HEK293 (cell line): ENCODE measurements at regions not wholly inside any gene's neighbourhood (a gene's known extent, or its start where the extent isn't known, plus 50 kb on each side); places are given as distances from the start of the nearest gene placed in this dataset.

ENCODE experiments used
- CTCF ChIA-PET: fragments of 350-600 bp; formaldehyde crosslinking; extraction: SDS; loops from one replicate; lab custom pipeline; 2021; ENCODE audit warnings: antibody characterized with exemption; lab: Yijun Ruan, JAX
- POLR2A ChIA-PET: fragments of 300-600 bp; formaldehyde crosslinking; extraction: SDS; loops from one replicate; lab custom pipeline; 2020; ENCODE audit warnings: antibody characterized with exemption, inconsistent platforms; lab: Yijun Ruan, JAX
- H3K27ac ChIP-seq: fragments of 200-500 bp; sonication (Bioruptor generic); 2 replicates; pipeline ENCODE4 v1.5.1; 2014; ENCODE audit warnings: low read depth, low read length, control low read depth, inconsistent platforms; ENCODE audit errors: extremely low read depth
- H3K36me3 ChIP-seq, 2 experiments: fragments of 200-500 bp in 1 of 2; sonication (Bioruptor generic) in 1 of 2; 1 replicate in 1 of 2; 2 replicates in 1 of 2; pipeline ENCODE4 v1.5.1; 2014 to 2017; ENCODE audit warnings: inconsistent platforms in 2 of 2, low read length in 2 of 2; ENCODE audit not compliant: control insufficient read depth in 2 of 2, insufficient read depth in 1 of 2
- H3K4me1 ChIP-seq: fragments of 200-500 bp; sonication (Bioruptor generic); 2 replicates; pipeline ENCODE4 v1.5.1; 2014; ENCODE audit warnings: mild to moderate bottlenecking, low read length, inconsistent platforms; ENCODE audit not compliant: control insufficient read depth, insufficient read depth
- H3K4me3 ChIP-seq: 2 replicates; pipeline ENCODE4 v1.5.1; 2011; ENCODE audit warnings: low read depth, mild to moderate bottlenecking, control low read depth, low read length, moderate library complexity
- H3K9me3 ChIP-seq: fragments of 200-500 bp; sonication (Bioruptor generic); 2 replicates; pipeline ENCODE4 v1.5.1; 2014; ENCODE audit warnings: low read depth, low read length, inconsistent platforms; ENCODE audit not compliant: control insufficient read depth, insufficient read depth
- KLF9 ChIP-seq: fragments of 450-650 bp; formaldehyde crosslinking; IDR thresholded peaks from 2 replicates; pipeline ENCODE4 v1.5.1; 2016; ENCODE audit warnings: missing biosample characterization, missing genetic modification characterization, low read depth
- MEIS1 ChIP-seq: sonication (generic); formaldehyde crosslinking; IDR thresholded peaks from 2 replicates; pipeline ENCODE4 v1.8.1; 2022; ENCODE audit warnings: missing genetic modification reagents, mild to moderate bottlenecking, borderline replicate concordance
- SALL2 ChIP-seq: fragments of 450-650 bp; formaldehyde crosslinking; IDR thresholded peaks from 2 replicates; pipeline ENCODE4 v1.5.0; 2017; ENCODE audit warnings: missing biosample characterization, mild to moderate bottlenecking, missing genetic modification characterization, borderline replicate concordance
- ZFP37 ChIP-seq: fragments of 450-650 bp; formaldehyde crosslinking; IDR thresholded peaks from 2 replicates; pipeline ENCODE4 v1.5.1; 2016; ENCODE audit warnings: missing biosample characterization, missing genetic modification characterization
- ZNF112 ChIP-seq: fragments of 450-650 bp; formaldehyde crosslinking; IDR thresholded peaks from 2 replicates; pipeline ENCODE4 v1.5.0; 2017; ENCODE audit warnings: missing biosample characterization, missing genetic modification characterization
- ZNF23 ChIP-seq: fragments of 450-650 bp; formaldehyde crosslinking; IDR thresholded peaks from 2 replicates; pipeline ENCODE4 v1.5.1; 2016; ENCODE audit warnings: missing biosample characterization, missing genetic modification characterization, borderline replicate concordance
- ZNF280D ChIP-seq: fragments of 450-650 bp; formaldehyde crosslinking; IDR thresholded peaks from 2 replicates; pipeline ENCODE4 v1.5.1; 2016; ENCODE audit warnings: missing biosample characterization, missing genetic modification characterization
- ZNF596 ChIP-seq: fragments of 450-650 bp; IDR thresholded peaks from 2 replicates; pipeline ENCODE4 v1.5.0; 2018; ENCODE audit warnings: missing biosample characterization, mild to moderate bottlenecking, missing genetic modification characterization, moderate library complexity
- ZNF623 ChIP-seq: fragments of 450-650 bp; formaldehyde crosslinking; IDR thresholded peaks from 2 replicates; pipeline ENCODE4 v1.5.1; 2016; ENCODE audit warnings: missing biosample characterization, missing genetic modification characterization
- ZNF626 ChIP-seq: fragments of 450-650 bp; sonication (Bioruptor Pico); formaldehyde crosslinking; IDR thresholded peaks from 2 replicates; pipeline ENCODE4 v1.5.1; 2018; ENCODE audit warnings: missing biosample characterization, missing genetic modification characterization, inconsistent platforms
- ZNF677 ChIP-seq: fragments of 450-650 bp; IDR thresholded peaks from 2 replicates; pipeline ENCODE4 v1.5.0; 2018; ENCODE audit warnings: missing biosample characterization, mild to moderate bottlenecking, missing genetic modification characterization, moderate library complexity
- ZNF701 ChIP-seq: fragments of 450-650 bp; formaldehyde crosslinking; IDR thresholded peaks from 2 replicates; pipeline ENCODE4 v1.5.1; 2016; ENCODE audit warnings: missing biosample characterization, missing genetic modification characterization
- TF ChIP-seq, protein P1 (sequence below): fragments of 450-650 bp; formaldehyde crosslinking; IDR thresholded peaks from 2 replicates; pipeline ENCODE4 v1.5.1; 2016; ENCODE audit warnings: missing biosample characterization, missing genetic modification characterization, borderline replicate concordance
- TF ChIP-seq, protein P2 (sequence below): fragments of 450-650 bp; formaldehyde crosslinking; IDR thresholded peaks from 2 replicates; pipeline ENCODE4 v1.5.1; 2016; ENCODE audit warnings: missing biosample characterization, missing genetic modification characterization, borderline replicate concordance
- TF ChIP-seq, protein P3 (sequence below): fragments of 450-650 bp; formaldehyde crosslinking; IDR thresholded peaks from 2 replicates; pipeline ENCODE4 v1.5.1; 2016; ENCODE audit warnings: missing biosample characterization, missing genetic modification characterization
- TF ChIP-seq, protein P4 (sequence below): fragments of 450-650 bp; formaldehyde crosslinking; IDR thresholded peaks from 2 replicates; pipeline ENCODE4 v1.5.1; 2016; ENCODE audit warnings: missing biosample characterization, missing genetic modification characterization

DNA sequence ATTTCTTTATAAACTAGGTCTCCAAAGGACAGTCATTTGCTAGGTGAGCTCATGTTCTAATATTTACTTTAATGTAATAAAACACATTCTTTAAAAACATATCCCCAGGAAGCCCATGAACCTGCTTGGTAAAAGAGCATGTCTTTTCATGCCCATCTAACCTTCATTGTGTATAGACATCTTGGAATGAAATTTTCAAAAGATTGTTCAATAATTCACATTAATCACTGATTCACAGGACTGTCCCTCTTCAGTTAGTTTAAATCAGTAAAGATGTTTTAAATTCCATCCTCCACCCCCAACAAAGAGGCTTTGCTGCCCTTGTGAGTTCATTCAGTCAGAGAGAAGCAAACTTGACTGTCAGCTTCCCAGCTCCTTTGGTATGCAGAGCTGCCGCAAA lies 633.4 kb upstream of the CELF4 start:
- no peak overlapping the region for H3K27ac ChIP-seq
- TF ChIP-seq, protein P1, sequence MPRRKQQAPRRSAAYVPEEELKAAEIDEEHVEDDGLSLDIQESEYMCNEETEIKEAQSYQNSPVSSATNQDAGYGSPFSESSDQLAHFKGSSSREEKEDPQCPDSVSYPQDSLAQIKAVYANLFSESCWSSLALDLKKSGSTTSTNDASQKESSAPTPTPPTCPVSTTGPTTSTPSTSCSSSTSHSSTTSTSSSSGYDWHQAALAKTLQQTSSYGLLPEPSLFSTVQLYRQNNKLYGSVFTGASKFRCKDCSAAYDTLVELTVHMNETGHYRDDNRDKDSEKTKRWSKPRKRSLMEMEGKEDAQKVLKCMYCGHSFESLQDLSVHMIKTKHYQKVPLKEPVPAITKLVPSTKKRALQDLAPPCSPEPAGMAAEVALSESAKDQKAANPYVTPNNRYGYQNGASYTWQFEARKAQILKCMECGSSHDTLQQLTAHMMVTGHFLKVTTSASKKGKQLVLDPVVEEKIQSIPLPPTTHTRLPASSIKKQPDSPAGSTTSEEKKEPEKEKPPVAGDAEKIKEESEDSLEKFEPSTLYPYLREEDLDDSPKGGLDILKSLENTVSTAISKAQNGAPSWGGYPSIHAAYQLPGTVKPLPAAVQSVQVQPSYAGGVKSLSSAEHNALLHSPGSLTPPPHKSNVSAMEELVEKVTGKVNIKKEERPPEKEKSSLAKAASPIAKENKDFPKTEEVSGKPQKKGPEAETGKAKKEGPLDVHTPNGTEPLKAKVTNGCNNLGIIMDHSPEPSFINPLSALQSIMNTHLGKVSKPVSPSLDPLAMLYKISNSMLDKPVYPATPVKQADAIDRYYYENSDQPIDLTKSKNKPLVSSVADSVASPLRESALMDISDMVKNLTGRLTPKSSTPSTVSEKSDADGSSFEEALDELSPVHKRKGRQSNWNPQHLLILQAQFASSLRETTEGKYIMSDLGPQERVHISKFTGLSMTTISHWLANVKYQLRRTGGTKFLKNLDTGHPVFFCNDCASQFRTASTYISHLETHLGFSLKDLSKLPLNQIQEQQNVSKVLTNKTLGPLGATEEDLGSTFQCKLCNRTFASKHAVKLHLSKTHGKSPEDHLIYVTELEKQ (tag by site-specific recombination), result no peak
- TF ChIP-seq ZNF623 (tag by site-specific recombination) (no peak), ZNF626 (tag by site-specific recombination) (no peak), ZFP37 (tag by site-specific recombination) (no peak), ZNF596 (tag by site-specific recombination) (no peak), SALL2 (tag by site-specific recombination) (no peak), ZNF701 (tag by site-specific recombination) (no peak), ZNF677 (no peak), ZNF112 (tag by site-specific recombination) (no peak), MEIS1 (CRISPR knock-in tag) (no peak), KLF9 (no peak), ZNF23 (tag by site-specific recombination) (no peak), ZNF280D (tag by site-specific recombination) (no peak)
- TF ChIP-seq, protein P2, sequence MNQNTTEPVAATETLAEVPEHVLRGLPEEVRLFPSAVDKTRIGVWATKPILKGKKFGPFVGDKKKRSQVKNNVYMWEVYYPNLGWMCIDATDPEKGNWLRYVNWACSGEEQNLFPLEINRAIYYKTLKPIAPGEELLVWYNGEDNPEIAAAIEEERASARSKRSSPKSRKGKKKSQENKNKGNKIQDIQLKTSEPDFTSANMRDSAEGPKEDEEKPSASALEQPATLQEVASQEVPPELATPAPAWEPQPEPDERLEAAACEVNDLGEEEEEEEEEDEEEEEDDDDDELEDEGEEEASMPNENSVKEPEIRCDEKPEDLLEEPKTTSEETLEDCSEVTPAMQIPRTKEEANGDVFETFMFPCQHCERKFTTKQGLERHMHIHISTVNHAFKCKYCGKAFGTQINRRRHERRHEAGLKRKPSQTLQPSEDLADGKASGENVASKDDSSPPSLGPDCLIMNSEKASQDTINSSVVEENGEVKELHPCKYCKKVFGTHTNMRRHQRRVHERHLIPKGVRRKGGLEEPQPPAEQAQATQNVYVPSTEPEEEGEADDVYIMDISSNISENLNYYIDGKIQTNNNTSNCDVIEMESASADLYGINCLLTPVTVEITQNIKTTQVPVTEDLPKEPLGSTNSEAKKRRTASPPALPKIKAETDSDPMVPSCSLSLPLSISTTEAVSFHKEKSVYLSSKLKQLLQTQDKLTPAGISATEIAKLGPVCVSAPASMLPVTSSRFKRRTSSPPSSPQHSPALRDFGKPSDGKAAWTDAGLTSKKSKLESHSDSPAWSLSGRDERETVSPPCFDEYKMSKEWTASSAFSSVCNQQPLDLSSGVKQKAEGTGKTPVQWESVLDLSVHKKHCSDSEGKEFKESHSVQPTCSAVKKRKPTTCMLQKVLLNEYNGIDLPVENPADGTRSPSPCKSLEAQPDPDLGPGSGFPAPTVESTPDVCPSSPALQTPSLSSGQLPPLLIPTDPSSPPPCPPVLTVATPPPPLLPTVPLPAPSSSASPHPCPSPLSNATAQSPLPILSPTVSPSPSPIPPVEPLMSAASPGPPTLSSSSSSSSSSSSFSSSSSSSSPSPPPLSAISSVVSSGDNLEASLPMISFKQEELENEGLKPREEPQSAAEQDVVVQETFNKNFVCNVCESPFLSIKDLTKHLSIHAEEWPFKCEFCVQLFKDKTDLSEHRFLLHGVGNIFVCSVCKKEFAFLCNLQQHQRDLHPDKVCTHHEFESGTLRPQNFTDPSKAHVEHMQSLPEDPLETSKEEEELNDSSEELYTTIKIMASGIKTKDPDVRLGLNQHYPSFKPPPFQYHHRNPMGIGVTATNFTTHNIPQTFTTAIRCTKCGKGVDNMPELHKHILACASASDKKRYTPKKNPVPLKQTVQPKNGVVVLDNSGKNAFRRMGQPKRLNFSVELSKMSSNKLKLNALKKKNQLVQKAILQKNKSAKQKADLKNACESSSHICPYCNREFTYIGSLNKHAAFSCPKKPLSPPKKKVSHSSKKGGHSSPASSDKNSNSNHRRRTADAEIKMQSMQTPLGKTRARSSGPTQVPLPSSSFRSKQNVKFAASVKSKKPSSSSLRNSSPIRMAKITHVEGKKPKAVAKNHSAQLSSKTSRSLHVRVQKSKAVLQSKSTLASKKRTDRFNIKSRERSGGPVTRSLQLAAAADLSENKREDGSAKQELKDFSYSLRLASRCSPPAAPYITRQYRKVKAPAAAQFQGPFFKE (tag by site-specific recombination), result no peak
- TF ChIP-seq, protein P3, sequence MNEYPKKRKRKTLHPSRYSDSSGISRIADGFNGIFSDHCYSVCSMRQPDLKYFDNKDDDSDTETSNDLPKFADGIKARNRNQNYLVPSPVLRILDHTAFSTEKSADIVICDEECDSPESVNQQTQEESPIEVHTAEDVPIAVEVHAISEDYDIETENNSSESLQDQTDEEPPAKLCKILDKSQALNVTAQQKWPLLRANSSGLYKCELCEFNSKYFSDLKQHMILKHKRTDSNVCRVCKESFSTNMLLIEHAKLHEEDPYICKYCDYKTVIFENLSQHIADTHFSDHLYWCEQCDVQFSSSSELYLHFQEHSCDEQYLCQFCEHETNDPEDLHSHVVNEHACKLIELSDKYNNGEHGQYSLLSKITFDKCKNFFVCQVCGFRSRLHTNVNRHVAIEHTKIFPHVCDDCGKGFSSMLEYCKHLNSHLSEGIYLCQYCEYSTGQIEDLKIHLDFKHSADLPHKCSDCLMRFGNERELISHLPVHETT (tag by site-specific recombination), result no peak
- TF ChIP-seq, protein P4, sequence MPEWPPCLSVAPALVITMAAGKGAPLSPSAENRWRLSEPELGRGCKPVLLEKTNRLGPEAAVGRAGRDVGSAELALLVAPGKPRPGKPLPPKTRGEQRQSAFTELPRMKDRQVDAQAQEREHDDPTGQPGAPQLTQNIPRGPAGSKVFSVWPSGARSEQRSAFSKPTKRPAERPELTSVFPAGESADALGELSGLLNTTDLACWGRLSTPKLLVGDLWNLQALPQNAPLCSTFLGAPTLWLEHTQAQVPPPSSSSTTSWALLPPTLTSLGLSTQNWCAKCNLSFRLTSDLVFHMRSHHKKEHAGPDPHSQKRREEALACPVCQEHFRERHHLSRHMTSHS, result no peak
- H3K36me3 ChIP-seq, result no peaks in the 10 kb centered on the region
- H3K9me3 ChIP-seq, result no peaks in the 10 kb centered on the region
- CTCF ChIA-PET, result no interaction called here
- POLR2A ChIA-PET, result no interaction called here
- H3K4me3 ChIP-seq, result no peak overlapping the region
- no peaks in the 10 kb centered on the region for H3K4me1 ChIP-seq
